ENCODE measurements at regions not wholly inside any gene's neighbourhood (a gene's known extent, or its start where the extent isn't known, plus 50 kb on each side); places are given as distances from the start of the nearest gene placed in this dataset.

- no peaks in the 10 kb centered on the region for H3K4me1 Mint-ChIP-seq
- H3K4me3 Mint-ChIP-seq: no peak overlapping the region
- peaks cover 6% of the 10 kb centered on the region for H3K27me3 Mint-ChIP-seq
- H3K36me3 Mint-ChIP-seq (ENCODE audit: low read depth): no peaks in the 10 kb centered on the region
- no peak for ATAC-seq (replicated peaks)
- H3K9me3 Mint-ChIP-seq: no peaks in the 10 kb centered on the region
- H3K27ac Mint-ChIP-seq: no peak overlapping the region
Observed at GRCh38 chr20:18922251-18922650, 108.7 kb downstream of the SCP2D1 start.

DNA sequence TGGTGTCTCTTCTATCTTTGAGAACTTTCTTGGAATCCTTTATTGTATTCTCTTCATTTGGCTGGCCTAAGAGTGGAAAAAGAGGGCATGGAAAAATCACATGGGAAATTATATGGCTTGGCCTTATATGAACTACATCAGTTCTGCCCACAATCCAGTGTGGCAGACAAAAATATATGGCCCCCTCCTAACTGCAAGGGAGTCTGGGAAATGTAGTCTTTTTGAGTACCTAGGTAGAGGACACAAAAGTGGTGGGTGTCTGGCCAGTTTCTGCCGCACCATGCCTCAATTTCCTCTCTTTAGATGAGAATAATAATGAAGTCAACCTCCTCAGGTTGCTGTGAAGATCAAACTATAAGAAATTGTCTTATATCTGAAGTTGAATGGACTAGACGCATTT, 109.3 kb downstream of the SCP2D1 start:
- no peaks in the 10 kb centered on the region for H3K36me3 Mint-ChIP-seq (ENCODE audit: low read depth)
- no peak overlapping the region for H3K27ac Mint-ChIP-seq

DNA sequence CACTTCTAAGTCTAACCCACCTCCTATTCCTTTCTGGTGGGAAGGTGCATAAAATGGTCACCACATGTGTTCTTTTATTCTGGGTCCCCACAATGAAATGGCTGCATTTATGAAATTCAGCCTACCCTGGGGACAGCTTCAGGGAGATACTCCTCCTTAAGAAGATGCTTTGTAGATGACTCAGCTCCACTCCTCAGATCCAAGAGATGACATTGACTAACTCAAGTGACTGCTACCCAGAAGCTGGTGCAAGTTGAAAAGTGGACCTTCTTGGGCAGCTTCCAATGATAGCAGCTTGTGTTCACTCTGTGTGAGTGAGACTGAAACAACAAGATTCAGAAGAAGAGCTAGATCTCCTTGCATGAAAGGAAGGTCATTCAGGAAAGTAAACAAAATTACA, 113.4 kb downstream of the SCP2D1 start:
- Mint-ChIP-seq H3K4me1 (no peaks in the 10 kb centered on the region), H3K27ac (no peak overlapping the region), H3K36me3 (ENCODE audit: low read depth) (no peaks in the 10 kb centered on the region), H3K4me3 (no peak overlapping the region), H3K9me3 (no peaks in the 10 kb centered on the region), H3K27me3 (peaks cover 4% of the 10 kb centered on the region)
- ATAC-seq (replicated peaks): no peak

More for the DNA sequence above, 109.3 kb downstream of the SCP2D1 start:
- Mint-ChIP-seq H3K4me1 (no peaks in the 10 kb centered on the region), H3K4me3 (no peak overlapping the region), H3K27me3 (peaks cover 6% of the 10 kb centered on the region), H3K9me3 (no peaks in the 10 kb centered on the region)
- ATAC-seq (replicated peaks): no peak

GRCh38 chr20:18928626-18929025, 115.0 kb downstream of the SCP2D1 start:
- no peak overlapping the region for H3K27ac Mint-ChIP-seq

GRCh38 chr20:18929800-18930199, 116.2 kb downstream of the SCP2D1 start:
- no peak for ATAC-seq (replicated peaks)

More at GRCh38 chr20:18928626-18929025, 115.0 kb downstream of the SCP2D1 start:
- no peak for ATAC-seq (replicated peaks)
- no peaks in the 10 kb centered on the region for H3K4me1 Mint-ChIP-seq
- H3K4me3 Mint-ChIP-seq: no peak overlapping the region
- no peaks in the 10 kb centered on the region for H3K36me3 Mint-ChIP-seq (ENCODE audit: low read depth)
- no peaks in the 10 kb centered on the region for H3K9me3 Mint-ChIP-seq
- peaks cover 4% of the 10 kb centered on the region for H3K27me3 Mint-ChIP-seq

GRCh38 chr20:18943542-18943941, 130.0 kb downstream of the SCP2D1 start:
- H3K4me3 Mint-ChIP-seq: no peak overlapping the region
- no peak for ATAC-seq (replicated peaks)
- peaks cover 18% of the 10 kb centered on the region for H3K27me3 Mint-ChIP-seq
- H3K4me1 Mint-ChIP-seq: no peaks in the 10 kb centered on the region
- no peak overlapping the region for H3K27ac Mint-ChIP-seq
- H3K36me3 Mint-ChIP-seq (ENCODE audit: low read depth): no peaks in the 10 kb centered on the region
- H3K9me3 Mint-ChIP-seq: peaks cover 8% of the 10 kb centered on the region

More at GRCh38 chr20:18929800-18930199, 116.2 kb downstream of the SCP2D1 start:
- peaks cover 4% of the 10 kb centered on the region for H3K27me3 Mint-ChIP-seq
- no peaks in the 10 kb centered on the region for H3K36me3 Mint-ChIP-seq (ENCODE audit: low read depth)
- H3K27ac Mint-ChIP-seq: no peak overlapping the region
- H3K4me3 Mint-ChIP-seq: no peak overlapping the region
- H3K4me1 Mint-ChIP-seq: no peaks in the 10 kb centered on the region
- no peaks in the 10 kb centered on the region for H3K9me3 Mint-ChIP-seq

- Mint-ChIP-seq H3K27me3 (peaks cover 14% of the 10 kb centered on the region), H3K4me3 (no peak overlapping the region), H3K9me3 (peaks cover 11% of the 10 kb centered on the region), H3K4me1 (no peaks in the 10 kb centered on the region), H3K36me3 (ENCODE audit: low read depth) (no peaks in the 10 kb centered on the region), H3K27ac (no peak overlapping the region)
- no peak for ATAC-seq (replicated peaks)
Observed at GRCh38 chr20:18956890-18957289, 143.3 kb downstream of the SCP2D1 start.

GRCh38 chr20:18957328-18957727, 143.7 kb downstream of the SCP2D1 start:
- no peak overlapping the region for H3K27ac Mint-ChIP-seq
- H3K36me3 Mint-ChIP-seq (ENCODE audit: low read depth): no peaks in the 10 kb centered on the region
- peaks cover 14% of the 10 kb centered on the region for H3K27me3 Mint-ChIP-seq
- H3K4me1 Mint-ChIP-seq: no peaks in the 10 kb centered on the region
- peaks cover 11% of the 10 kb centered on the region for H3K9me3 Mint-ChIP-seq
- no peak for ATAC-seq (replicated peaks)
- no peak overlapping the region for H3K4me3 Mint-ChIP-seq

- Mint-ChIP-seq H3K36me3 (ENCODE audit: low read depth) (no peaks in the 10 kb centered on the region), H3K9me3 (peaks cover 3% of the 10 kb centered on the region), H3K4me1 (no peaks in the 10 kb centered on the region), H3K27ac (no peak overlapping the region), H3K4me3 (no peak overlapping the region), H3K27me3 (peaks cover 4% of the 10 kb centered on the region)
- no peak for ATAC-seq (replicated peaks)
Observed at GRCh38 chr20:18971121-18971520, 157.5 kb downstream of the SCP2D1 start.

DNA sequence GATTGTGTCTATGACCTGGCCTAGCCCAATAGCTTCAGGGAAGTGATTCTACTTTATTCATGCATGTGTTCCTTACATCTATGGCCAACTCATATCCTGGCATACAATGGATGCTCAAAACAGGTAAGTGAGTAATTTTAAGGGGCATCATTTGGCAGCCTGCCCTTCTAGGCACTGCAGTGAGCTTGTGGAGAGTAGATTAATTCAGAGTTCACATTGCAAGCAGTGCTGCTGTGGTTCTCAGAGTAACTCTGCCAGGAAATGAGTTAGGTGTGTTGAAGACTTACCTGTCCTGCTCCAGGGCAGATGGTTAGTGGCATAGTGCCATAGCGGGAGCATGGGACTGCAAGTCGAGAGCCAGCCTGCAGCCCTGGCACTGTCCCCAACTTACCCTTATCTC, 158.0 kb downstream of the SCP2D1 start:
- peaks cover 3% of the 10 kb centered on the region for H3K9me3 Mint-ChIP-seq
- H3K36me3 Mint-ChIP-seq (ENCODE audit: low read depth): no peaks in the 10 kb centered on the region
- no peak overlapping the region for H3K4me3 Mint-ChIP-seq
- no peak for ATAC-seq (replicated peaks)
- no peak overlapping the region for H3K27ac Mint-ChIP-seq
- no peaks in the 10 kb centered on the region for H3K4me1 Mint-ChIP-seq
- H3K27me3 Mint-ChIP-seq: peaks cover under 1% of the 10 kb centered on the region

DNA sequence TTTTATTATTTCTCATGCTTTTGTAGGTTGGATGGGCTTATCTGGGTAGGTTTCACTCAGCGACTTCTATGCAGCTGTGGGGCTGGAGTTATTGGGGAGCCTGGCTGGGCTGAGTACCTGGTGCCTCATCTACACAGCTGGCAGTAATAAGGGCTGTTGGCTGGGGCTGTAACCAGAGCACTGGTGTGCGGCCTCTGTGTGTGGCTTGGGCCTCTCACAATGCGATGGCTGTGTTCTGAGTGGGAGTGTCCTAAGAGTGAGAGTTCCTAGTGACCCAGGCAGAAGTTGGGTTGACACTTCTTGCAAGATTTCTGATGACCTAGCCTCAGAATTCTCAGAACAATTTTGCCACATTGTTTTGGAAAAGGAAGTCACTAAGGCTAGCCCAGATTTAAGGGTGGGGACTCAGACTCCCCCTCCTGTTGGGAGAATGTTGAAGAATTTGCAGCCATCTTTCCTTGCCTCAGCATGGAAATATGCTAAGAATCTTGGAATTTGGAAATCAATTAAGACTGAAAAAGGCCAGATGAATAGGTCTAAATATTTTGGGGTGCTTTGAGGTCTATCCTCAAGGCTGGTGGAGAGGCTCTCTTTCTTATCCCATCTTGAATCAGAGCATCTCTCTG, 158.8 kb downstream of the SCP2D1 start:
- Mint-ChIP-seq H3K4me1 (no peaks in the 10 kb centered on the region), H3K4me3 (no peak overlapping the region), H3K36me3 (ENCODE audit: low read depth) (no peaks in the 10 kb centered on the region), H3K9me3 (peaks cover 3% of the 10 kb centered on the region), H3K27me3 (no peaks in the 10 kb centered on the region), H3K27ac (no peak overlapping the region)
- ATAC-seq (replicated peaks): no peak

GRCh38 chr20:18973529-18974173, 160.1 kb downstream of the SCP2D1 start:
- H3K9me3 Mint-ChIP-seq: peaks cover 3% of the 10 kb centered on the region

DNA sequence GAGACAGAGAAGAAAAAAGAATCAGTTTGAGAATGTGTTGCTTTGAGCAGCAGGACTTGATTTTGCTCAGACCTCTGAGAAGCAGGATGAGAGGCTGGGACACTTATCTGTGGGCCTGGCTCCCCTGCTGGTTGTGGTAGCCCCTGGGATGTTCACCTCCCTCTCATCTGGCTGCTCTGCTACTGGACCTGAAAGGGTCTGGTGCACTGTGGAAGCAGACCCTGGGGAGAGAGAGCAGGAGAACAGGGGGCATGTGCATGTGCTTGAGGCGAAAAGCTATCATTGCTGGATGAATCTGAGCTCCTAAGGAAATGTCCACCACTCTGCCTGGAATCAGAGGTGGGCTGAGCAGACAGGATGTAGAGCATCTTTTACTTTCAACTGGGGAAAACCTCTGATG, 161.1 kb downstream of the SCP2D1 start:
- ATAC-seq (replicated peaks): no peak
- Mint-ChIP-seq H3K27ac (no peak overlapping the region), H3K36me3 (ENCODE audit: low read depth) (no peaks in the 10 kb centered on the region), H3K9me3 (peaks cover 3% of the 10 kb centered on the region), H3K4me3 (no peak overlapping the region), H3K27me3 (no peaks in the 10 kb centered on the region), H3K4me1 (no peaks in the 10 kb centered on the region)

More at GRCh38 chr20:18973529-18974173, 160.1 kb downstream of the SCP2D1 start:
- Mint-ChIP-seq H3K27me3 (no peaks in the 10 kb centered on the region), H3K36me3 (ENCODE audit: low read depth) (no peaks in the 10 kb centered on the region), H3K4me1 (no peaks in the 10 kb centered on the region), H3K27ac (no peak overlapping the region), H3K4me3 (no peak overlapping the region)
- ATAC-seq (replicated peaks): no peak

- H3K4me1 Mint-ChIP-seq: no peaks in the 10 kb centered on the region
- H3K27me3 Mint-ChIP-seq: no peaks in the 10 kb centered on the region
- no peak overlapping the region for H3K4me3 Mint-ChIP-seq
- no peak overlapping the region for H3K27ac Mint-ChIP-seq
- H3K9me3 Mint-ChIP-seq: peaks cover 3% of the 10 kb centered on the region
- ATAC-seq (replicated peaks): no peak
- no peaks in the 10 kb centered on the region for H3K36me3 Mint-ChIP-seq (ENCODE audit: low read depth)
Observed at GRCh38 chr20:18977441-18977840, 163.9 kb downstream of the SCP2D1 start.

- no peak for ATAC-seq (replicated peaks)
- Mint-ChIP-seq H3K4me1 (no peaks in the 10 kb centered on the region), H3K27me3 (no peaks in the 10 kb centered on the region), H3K27ac (no peak overlapping the region), H3K9me3 (peaks cover 3% of the 10 kb centered on the region), H3K36me3 (ENCODE audit: low read depth) (no peaks in the 10 kb centered on the region), H3K4me3 (no peak overlapping the region)
Observed at GRCh38 chr20:18978311-18978710, 164.7 kb downstream of the SCP2D1 start.

Measured in activated T-helper 17 cell treated with anti-CD3 and anti-CD28 coated beads, Interleukin-2, amount 50 U/mL, for 72 hours (primary cell).